ENCODE measurements at regions not wholly inside any gene's neighbourhood (a gene's known extent, or its start where the extent isn't known, plus 50 kb on each side); places are given as distances from the start of the nearest gene placed in this dataset.

- no peak for DNase-seq
Measured at GRCh38 chr4:1459722-1460511, 53.7 kb upstream of the NKX1-1 start.

GRCh38 chr4:1459081-1459721 is 53.0 kb upstream of the NKX1-1 start:
- DNase-seq: no peak

- DNase-seq: no peak
Measured at GRCh38 chr4:1458581-1458980, 52.3 kb upstream of the NKX1-1 start.
